H1 (cell line): ENCODE measurements at regions not wholly inside any gene's neighbourhood (a gene's known extent, or its start where the extent isn't known, plus 50 kb on each side); places are given as distances from the start of the nearest gene placed in this dataset.

Experiments
- CTCF ChIA-PET: fragments of 300-600 bp; sonication (Branson Sonifier 250); formaldehyde crosslinking; loops from one replicate; lab custom pipeline; 2021; ENCODE audit not compliant: partially characterized antibody; lab: Charles Lee
- POLR2A ChIA-PET: fragments of 300-600 bp; sonication (Branson Sonifier 250); formaldehyde crosslinking; loops from one replicate; lab custom pipeline; 2021; ENCODE audit warnings: inconsistent platforms; ENCODE audit not compliant: partially characterized antibody; lab: Charles Lee
- DNase-seq, 2 experiments: peaks; one replicate each; pipeline versions ENCODE4 v3.0.0 to v3.0.0-alpha.2; 2010 to 2022; ENCODE audit warnings: low spot score in 2 of 2, low read depth in 1 of 2, mixed read lengths in 1 of 2
- FAIRE-seq: peaks from 2 replicates; lab custom pipeline; 2011; peaks lifted over from hg19 to GRCh38; lab: Jason Lieb, UNC
- H2AFZ ChIP-seq: 2 replicates; pipeline ENCODE4 v1.8.1; 2012; ENCODE audit warnings: low read length, inconsistent platforms
- H2AK5ac ChIP-seq: 2 replicates; pipeline ENCODE4 v1.6.1; 2013; ENCODE audit warnings: low read depth, low read length
- H2BK120ac ChIP-seq: replicated peaks from 2 replicates; pipeline ENCODE3; 2013; ENCODE audit warnings: low read depth, low read length, inconsistent platforms
- H2BK12ac ChIP-seq: 2 replicates; pipeline ENCODE4 v1.6.1; 2013; ENCODE audit warnings: low read depth, low read length
- H2BK15ac ChIP-seq: 2 replicates; pipeline ENCODE4 v1.6.1; 2013; ENCODE audit warnings: low read length
- H2BK20ac ChIP-seq: 2 replicates; pipeline ENCODE4 v1.6.1; 2013; ENCODE audit warnings: low read length
- H2BK5ac ChIP-seq: 2 replicates; pipeline ENCODE4 v1.6.1; 2013; ENCODE audit warnings: low read depth, low read length
- H3K14ac ChIP-seq: 2 replicates; pipeline ENCODE4 v1.6.1; 2013; ENCODE audit warnings: inconsistent platforms; ENCODE audit not compliant: insufficient read length
- H3K18ac ChIP-seq: 2 replicates; pipeline ENCODE4 v1.6.1; 2013; ENCODE audit warnings: low read length; ENCODE audit errors: extremely low read depth
- H3K23ac ChIP-seq: 2 replicates; pipeline ENCODE4 v1.6.1; 2013; ENCODE audit warnings: inconsistent platforms; ENCODE audit not compliant: insufficient read length
- H3K23me2 ChIP-seq: 2 replicates; pipeline ENCODE4 v1.6.1; 2013; ENCODE audit warnings: low read depth, low read length
- H3K27ac ChIP-seq: 2 replicates; pipeline ENCODE4 v1.6.1; 2011; ENCODE audit warnings: low read depth, low read length, inconsistent platforms
- H3K27me3 ChIP-seq, 4 experiments: replicated peaks in 1 of 4; 1 replicate in 1 of 4; 2 replicates in 3 of 4; pipeline versions ENCODE4 v1.6.1 to v1.8.1; 2011 to 2013; ENCODE audit warnings: low read length in 3 of 4, mild to moderate bottlenecking in 3 of 4, inconsistent platforms in 2 of 4, mixed read lengths in 2 of 4, moderate library complexity in 1 of 4; ENCODE audit not compliant: control insufficient read depth in 3 of 4, insufficient read depth in 3 of 4; ENCODE audit errors: extremely low read depth in 1 of 4
- H3K36me3 ChIP-seq, 4 experiments: 2 replicates each; pipeline versions ENCODE4 v1.6.1 to v1.8.1; 2011 to 2013; ENCODE audit warnings: mild to moderate bottlenecking in 4 of 4, low read length in 3 of 4, moderate library complexity in 2 of 4, control low read depth in 1 of 4, inconsistent platforms in 1 of 4; ENCODE audit not compliant: insufficient read depth in 4 of 4, control insufficient read depth in 2 of 4
- H3K4ac ChIP-seq: replicated peaks from 2 replicates; pipeline ENCODE3; 2013; ENCODE audit warnings: low read length, low read depth, mixed read lengths, inconsistent platforms; ENCODE audit not compliant: insufficient read length
- H3K4me1 ChIP-seq, 4 experiments: replicated peaks in 1 of 4; 1 replicate in 1 of 4; 2 replicates in 3 of 4; pipeline versions ENCODE4 v1.6.1 to v1.8.1; 2011 to 2013; ENCODE audit warnings: low read length in 3 of 4, inconsistent platforms in 2 of 4, mixed read lengths in 1 of 4; ENCODE audit not compliant: insufficient read depth in 4 of 4, control insufficient read depth in 3 of 4
- H3K4me2 ChIP-seq, 2 experiments: 2 replicates each; pipeline versions ENCODE4 v1.6.1 to v1.8.1; 2011 to 2013; ENCODE audit warnings: low read depth in 2 of 2, low read length in 2 of 2, control low read depth in 1 of 2, inconsistent platforms in 1 of 2, mild to moderate bottlenecking in 1 of 2; ENCODE audit not compliant: insufficient read depth in 1 of 2
- H3K4me3 ChIP-seq, 4 experiments: fragments of 200-600, 300-600 bp in 1 of 4; sonication (generic), shearing (Covaris generic), sonication (Bioruptor Twin) in 1 of 4; 2 replicates each; pipeline versions ENCODE4 v1.5.1 to v1.8.1; 2011 to 2016; ENCODE audit warnings: low read length in 4 of 4, low read depth in 3 of 4, control low read depth in 2 of 4, inconsistent platforms in 2 of 4, mild to moderate bottlenecking in 2 of 4, mixed read lengths in 1 of 4, moderate library complexity in 1 of 4; ENCODE audit not compliant: insufficient read depth in 2 of 4; ENCODE audit errors: extremely low read depth in 1 of 4
- H3K56ac ChIP-seq: replicated peaks from 2 replicates; pipeline ENCODE3; 2013; ENCODE audit warnings: low read depth, mild to moderate bottlenecking, mixed read lengths, low read length, inconsistent platforms; ENCODE audit not compliant: insufficient read length
- H3K79me1 ChIP-seq: 2 replicates; pipeline ENCODE4 v1.6.1; 2013; ENCODE audit warnings: low read depth, low read length, control low read depth
- H3K79me2 ChIP-seq, 2 experiments: 2 replicates each; pipeline versions ENCODE4 v1.6.1 to v1.8.1; 2012 to 2013; ENCODE audit warnings: low read length in 2 of 2, mild to moderate bottlenecking in 2 of 2, inconsistent platforms in 1 of 2; ENCODE audit not compliant: insufficient read depth in 2 of 2, control insufficient read depth in 1 of 2
- H3K9ac ChIP-seq, 4 experiments: replicated peaks in 1 of 4; 1 replicate in 1 of 4; 2 replicates in 3 of 4; pipeline versions ENCODE4 v1.6.1 to v1.8.1; 2011 to 2013; ENCODE audit warnings: low read depth in 3 of 4, low read length in 3 of 4, control low read depth in 2 of 4, mild to moderate bottlenecking in 2 of 4, moderate library complexity in 2 of 4, inconsistent platforms in 1 of 4; ENCODE audit errors: extremely low read depth in 1 of 4
- H3K9me3 ChIP-seq, 2 experiments: 2 replicates each; pipeline versions ENCODE4 v1.6.1 to v1.8.1; 2012 to 2013; ENCODE audit warnings: mild to moderate bottlenecking in 2 of 2, moderate library complexity in 2 of 2, control low read depth in 1 of 2, inconsistent platforms in 1 of 2, low read depth in 1 of 2, low read length in 1 of 2, mixed read lengths in 1 of 2; ENCODE audit not compliant: insufficient read depth in 2 of 2
- H4K20me1 ChIP-seq, 2 experiments: replicated peaks in 1 of 2; 2 replicates each; pipeline versions ENCODE3 to v1.8.1; 2011 to 2013; ENCODE audit warnings: inconsistent platforms in 2 of 2, low read length in 2 of 2, mild to moderate bottlenecking in 1 of 2; ENCODE audit not compliant: insufficient read depth in 2 of 2, control insufficient read depth in 1 of 2
- H4K5ac ChIP-seq: 2 replicates; pipeline ENCODE4 v1.6.1; 2013; ENCODE audit warnings: low read length, low read depth, mixed read lengths, inconsistent platforms; ENCODE audit not compliant: insufficient read length
- H4K8ac ChIP-seq: 2 replicates; pipeline ENCODE4 v1.8.0; 2013; ENCODE audit warnings: mild to moderate bottlenecking, moderate library complexity, low read length, inconsistent platforms; ENCODE audit not compliant: insufficient read depth; ENCODE audit errors: extremely low read depth
- H4K91ac ChIP-seq: replicated peaks from 2 replicates; pipeline ENCODE3; 2013; ENCODE audit warnings: low read length, mixed read lengths, inconsistent platforms; ENCODE audit not compliant: insufficient read length
- SAP30 ChIP-seq: fragments of 300-600 bp; sonication (generic); IDR thresholded peaks from 2 replicates; pipeline ENCODE4 v1.7.1; 2012; ENCODE audit warnings: low read length, moderate library complexity, mild to moderate bottlenecking, inconsistent platforms; ENCODE audit not compliant: insufficient read depth, insufficient replicate concordance
- TBP ChIP-seq: IDR thresholded peaks from 2 replicates; pipeline ENCODE4 v1.6.1; 2011; ENCODE audit warnings: low read depth, low read length, improper control_type of control experiment
- USF2 ChIP-seq: IDR thresholded peaks from 2 replicates; pipeline ENCODE4 v1.6.1; 2011; ENCODE audit warnings: low read length, improper control_type of control experiment
- WGBS, 2 experiments: shearing (Covaris generic) in 1 of 2; methylation state at CpG; one replicate each; pipeline versions ENCODE4 v1.1.6 to v1.1.7; 2013 to 2015; ENCODE audit warnings: low lambda C conversion rate in 2 of 2, mixed read lengths in 2 of 2, inconsistent platforms in 1 of 2, low coverage in 1 of 2, missing lambda C conversion rate in 1 of 2; ENCODE audit not compliant: insufficient replicate concordance in 2 of 2, insufficient coverage in 1 of 2, insufficient read length in 1 of 2; ENCODE audit errors: extremely low coverage in 1 of 2, missing lambda C conversion rate in 1 of 2; 5-methylcytosine and 5-hydroxymethylcytosine counted together

DNA sequence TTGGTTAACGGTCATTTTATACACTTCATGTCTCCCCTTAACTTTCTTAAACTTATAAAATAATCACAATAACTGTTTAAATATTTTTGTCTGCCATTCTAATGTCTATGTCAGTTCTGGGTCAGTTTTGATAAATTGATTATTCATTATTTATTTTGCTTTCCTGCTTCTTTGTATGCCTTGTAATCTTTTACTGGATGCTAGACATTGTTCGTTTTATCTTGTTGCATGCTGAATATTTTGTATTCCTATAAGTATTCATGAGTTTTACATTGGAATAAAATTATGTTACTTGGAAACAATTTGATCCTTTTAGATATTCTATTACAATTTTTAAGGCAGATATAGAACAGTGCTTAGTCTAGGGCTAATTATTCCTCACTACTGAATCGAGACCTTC lies 952.0 kb downstream of the NR2F1-AS1 start:
- 88% methylated on average over 3 of the region's 3 CpGs; no CpG with 5 or more reads in 1 of the 2 experiments for WGBS, 2 experiments
- Histone ChIP-seq H3K56ac (no peak overlapping the region), H3K4me1 (no peaks in the 10 kb centered on the region), H2BK12ac (no peak overlapping the region), H3K23ac (no peak overlapping the region), H3K79me1 (no peaks in the 10 kb centered on the region), H2BK5ac (no peak overlapping the region), H3K4ac (no peak overlapping the region), H2AFZ (no peak overlapping the region; the same call in 1 of the 2 replicates), H4K20me1 (no peaks in the 10 kb centered on the region), H3K36me3 (no peaks in the 10 kb centered on the region), H4K5ac (no peak overlapping the region), H3K27ac (no peak overlapping the region), H3K23me2 (no peaks in the 10 kb centered on the region), H2BK15ac (no peak overlapping the region), H2BK120ac (no peak overlapping the region), H4K91ac (no peak overlapping the region), H3K79me2 (no peaks in the 10 kb centered on the region), H3K9me3 (no peaks in the 10 kb centered on the region), H3K4me2 (no peak overlapping the region), H3K9ac (no peak overlapping the region), H4K8ac (no peak overlapping the region), H3K4me3 (no peak overlapping the region), H3K18ac (no peak overlapping the region), H2AK5ac (no peak overlapping the region), H3K14ac (no peak overlapping the region), H2BK20ac (no peak overlapping the region), H3K27me3 (no peaks in the 10 kb centered on the region)
- no peak for FAIRE-seq
- POLR2A ChIA-PET = no interaction called here
- CTCF ChIA-PET = interaction anchor here (1.0 kb wide), 1 partner anchor 10 kb away, joined by 3 read pairs; no protein-coding TSS in a partner anchor
- no peak for DNase-seq
- TF ChIP-seq SAP30 (no peak), USF2 (no peak), TBP (no peak)
